AML-193 (cell line): ENCODE measurements at regions not wholly inside any gene's neighbourhood (a gene's known extent, or its start where the extent isn't known, plus 50 kb on each side); places are given as distances from the start of the nearest gene placed in this dataset.

Source experiments
- DNase-seq, 2 experiments: peaks; one replicate each; lab custom pipeline; 2025; lab: John Stamatoyannopoulos, UW

- no peak for DNase-seq
Measured at GRCh38 chr10:57786850-57787750, 480.6 kb downstream of the IPMK start.

GRCh38 chr10:57786331-57786730, 481.4 kb downstream of the IPMK start:
- no peak for DNase-seq

- DNase-seq, result no peak
Measured at GRCh38 chr10:57785546-57785945, 482.1 kb downstream of the IPMK start.

GRCh38 chr10:57785068-57785467, 482.6 kb downstream of the IPMK start:
- no peak for DNase-seq

- DNase-seq, result no peak
Measured at GRCh38 chr10:57776688-57777432, 490.8 kb downstream of the IPMK start.

- no peak for DNase-seq
Measured at GRCh38 chr10:57775250-57775649, 492.4 kb downstream of the IPMK start.

- no peak for DNase-seq
Measured at GRCh38 chr10:57769298-57769697, 498.4 kb downstream of the IPMK start.

- no peak for DNase-seq
Measured at GRCh38 chr10:57759777-57760176, 507.9 kb downstream of the IPMK start.

GRCh38 chr10:57754803-57755202, 512.9 kb downstream of the IPMK start:
- no peak for DNase-seq

GRCh38 chr10:57743711-57744110, 524.0 kb downstream of the IPMK start:
- no peak for DNase-seq

- DNase-seq, result no peak
Measured at GRCh38 chr10:57741751-57742150, 525.9 kb downstream of the IPMK start.

- DNase-seq, result no peak
Measured at GRCh38 chr10:57723305-57723704, 544.4 kb downstream of the IPMK start.

GRCh38 chr10:57716884-57717283, 550.8 kb downstream of the IPMK start:
- DNase-seq, result peak in 1 of 2 experiments; percentile 0

GRCh38 chr10:57715233-57715632, 552.5 kb downstream of the IPMK start:
- no peak for DNase-seq

GRCh38 chr10:57707300-57707658, 560.4 kb downstream of the IPMK start:
- no peak for DNase-seq

- no peak for DNase-seq
Measured at GRCh38 chr10:57706576-57707299, 561.0 kb downstream of the IPMK start.

- no peak for DNase-seq
Measured at GRCh38 chr10:57706016-57706415, 561.7 kb downstream of the IPMK start.

- no peak for DNase-seq
Measured at GRCh38 chr10:57699944-57700343, 567.8 kb downstream of the IPMK start.

- DNase-seq, result no peak
Measured at GRCh38 chr10:57696641-57697040, 571.1 kb downstream of the IPMK start.

GRCh38 chr10:57694956-57695608, 572.6 kb downstream of the IPMK start:
- DNase-seq, result no peak

- DNase-seq, result no peak
Measured at GRCh38 chr10:57692255-57692980, 575.3 kb downstream of the IPMK start.
